ENCODE measurements at regions not wholly inside any gene's neighbourhood (a gene's known extent, or its start where the extent isn't known, plus 50 kb on each side); places are given as distances from the start of the nearest gene placed in this dataset.

GRCh38 chr2:235371018-235371417, 122.8 kb upstream of the AGAP1 start:
- no peak for DNase-seq

GRCh38 chr2:235373171-235373570, 120.7 kb upstream of the AGAP1 start:
- no peak for DNase-seq

- no peak for DNase-seq
Measured at GRCh38 chr2:235377176-235377575, 116.7 kb upstream of the AGAP1 start.

GRCh38 chr2:235378246-235378645, 115.6 kb upstream of the AGAP1 start:
- no peak for DNase-seq

- no peak for DNase-seq
Measured at GRCh38 chr2:235378944-235379343, 114.9 kb upstream of the AGAP1 start.

- no peak for DNase-seq
Measured at GRCh38 chr2:235381261-235381912, 112.5 kb upstream of the AGAP1 start.

- DNase-seq, result no peak
Measured at GRCh38 chr2:235382179-235382578, 111.7 kb upstream of the AGAP1 start.

GRCh38 chr2:235382601-235383000, 111.2 kb upstream of the AGAP1 start:
- DNase-seq, result no peak

- DNase-seq, result no peak
Measured at GRCh38 chr2:235383272-235383843, 110.5 kb upstream of the AGAP1 start.

GRCh38 chr2:235384624-235385023, 109.2 kb upstream of the AGAP1 start:
- DNase-seq, result no peak

- no peak for DNase-seq
Measured at GRCh38 chr2:235389626-235390025, 104.2 kb upstream of the AGAP1 start.

- DNase-seq, result no peak
Measured at GRCh38 chr2:235390108-235390815, 103.6 kb upstream of the AGAP1 start.

- no peak for DNase-seq
Measured at GRCh38 chr2:235390816-235391194, 103.0 kb upstream of the AGAP1 start.

GRCh38 chr2:235391921-235392615, 101.8 kb upstream of the AGAP1 start:
- no peak for DNase-seq

- no peak for DNase-seq
Measured at GRCh38 chr2:235394278-235394828, 99.5 kb upstream of the AGAP1 start.

- DNase-seq, result no peak
Measured at GRCh38 chr2:235396071-235396846, 97.6 kb upstream of the AGAP1 start.

- DNase-seq, result no peak
Measured at GRCh38 chr2:235398321-235398720, 95.5 kb upstream of the AGAP1 start.

- no peak for DNase-seq
Measured at GRCh38 chr2:235399895-235400294, 93.9 kb upstream of the AGAP1 start.

GRCh38 chr2:235402422-235402821, 91.4 kb upstream of the AGAP1 start:
- no peak for DNase-seq

- DNase-seq, result no peak
Measured at GRCh38 chr2:235405612-235406361, 88.1 kb upstream of the AGAP1 start.

GRCh38 chr2:235406430-235406829, 87.4 kb upstream of the AGAP1 start:
- no peak for DNase-seq

GRCh38 chr2:235411905-235412485, 81.8 kb upstream of the AGAP1 start:
- no peak for DNase-seq

All from activated naive CD4-positive, alpha-beta T cell treated with anti-CD3 and anti-CD28 coated beads, Interleukin-2, amount 50 U/mL, for 16 hours (primary cell).